Activated naive CD8-positive, alpha-beta T cell treated with anti-CD3 and anti-CD28 coated beads, Interleukin-2, amount 10 ng/mL, durations not matched to agents 7 days and 5 days (primary cell): ENCODE measurements at regions not wholly inside any gene's neighbourhood (a gene's known extent, or its start where the extent isn't known, plus 50 kb on each side); places are given as distances from the start of the nearest gene placed in this dataset.

ENCODE experiments used
- ATAC-seq: fragments of 150-1000 bp; cut with Tn5 transposase; one replicate; pipeline ENCODE4 v1.10.0; 2021; ENCODE audit warnings: low read depth, moderate library complexity
- POLR2A ChIA-PET: fragments of 350-600 bp; sonication (Branson Sonifier 250); formaldehyde crosslinking; loops from one replicate; lab custom pipeline; 2021; ENCODE audit warnings: antibody characterized with exemption; lab: Charles Lee
- DNase-seq: peaks from one replicate; pipeline ENCODE4 v3.0.0; 2021
- H3K27ac Mint-ChIP-seq: one replicate; pipeline ENCODE4 v1.8.0; 2022; ENCODE audit warnings: mild to moderate bottlenecking, mixed read lengths
- H3K27me3 Mint-ChIP-seq: one replicate; pipeline ENCODE4 v1.8.0; 2022; ENCODE audit warnings: mild to moderate bottlenecking, moderate library complexity, mixed read lengths
- H3K36me3 Mint-ChIP-seq: one replicate; pipeline ENCODE4 v1.8.0; 2021; ENCODE audit warnings: mild to moderate bottlenecking, mixed read lengths
- H3K4me1 Mint-ChIP-seq: one replicate; pipeline ENCODE4 v1.8.0; 2021; ENCODE audit warnings: mixed read lengths
- H3K4me3 Mint-ChIP-seq: one replicate; pipeline ENCODE4 v1.8.0; 2022; ENCODE audit warnings: mild to moderate bottlenecking, moderate library complexity, mixed read lengths
- H3K9me3 Mint-ChIP-seq: one replicate; pipeline ENCODE4 v1.8.0; 2021; ENCODE audit warnings: mixed read lengths

GRCh38 chr13:86653009-86653408 is 853.8 kb upstream of the SLITRK6 start:
- H3K9me3 Mint-ChIP-seq: peaks cover 3% of the 10 kb centered on the region
- no peak overlapping the region for H3K4me3 Mint-ChIP-seq
- ATAC-seq (no peak), DNase-seq (no peak)
- no peak overlapping the region for H3K27ac Mint-ChIP-seq
- POLR2A ChIA-PET: no interaction called here
- no peaks in the 10 kb centered on the region for H3K27me3 Mint-ChIP-seq
- H3K36me3 Mint-ChIP-seq: no peaks in the 10 kb centered on the region
- no peaks in the 10 kb centered on the region for H3K4me1 Mint-ChIP-seq

GRCh38 chr13:86655561-86655960 is 856.3 kb upstream of the SLITRK6 start:
- DNase-seq: no peak
- no peak overlapping the region for H3K27ac Mint-ChIP-seq
- H3K4me3 Mint-ChIP-seq: no peak overlapping the region
- H3K4me1 Mint-ChIP-seq: no peaks in the 10 kb centered on the region
- H3K9me3 Mint-ChIP-seq: peaks cover 3% of the 10 kb centered on the region
- no peak for ATAC-seq
- H3K27me3 Mint-ChIP-seq: no peaks in the 10 kb centered on the region
- no peaks in the 10 kb centered on the region for H3K36me3 Mint-ChIP-seq
- POLR2A ChIA-PET: no interaction called here

DNA sequence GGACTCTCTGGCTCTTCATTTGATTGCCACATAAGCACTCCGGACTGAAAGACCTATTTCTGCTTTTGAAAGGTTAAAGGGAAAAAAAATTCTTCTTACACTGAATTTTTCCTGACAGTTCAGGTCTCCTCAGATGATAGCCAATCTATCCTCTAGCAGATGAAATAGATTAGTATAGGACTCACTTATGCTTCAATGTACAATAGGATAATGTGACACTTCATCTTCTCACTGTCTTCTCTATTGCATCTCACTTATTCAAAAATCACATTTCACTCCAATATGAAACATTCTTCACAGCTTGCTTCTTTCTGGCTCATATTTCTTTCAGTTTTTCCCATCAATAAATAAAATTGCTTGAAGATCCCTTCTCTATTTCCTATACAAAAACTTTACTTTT is 860.9 kb upstream of the SLITRK6 start:
- no peaks in the 10 kb centered on the region for H3K4me1 Mint-ChIP-seq
- no peaks in the 10 kb centered on the region for H3K36me3 Mint-ChIP-seq
- POLR2A ChIA-PET: no interaction called here
- H3K27ac Mint-ChIP-seq: no peak overlapping the region
- H3K27me3 Mint-ChIP-seq: no peaks in the 10 kb centered on the region
- no peak for ATAC-seq
- no peak for DNase-seq
- peaks cover 6% of the 10 kb centered on the region for H3K9me3 Mint-ChIP-seq
- no peak overlapping the region for H3K4me3 Mint-ChIP-seq

DNA sequence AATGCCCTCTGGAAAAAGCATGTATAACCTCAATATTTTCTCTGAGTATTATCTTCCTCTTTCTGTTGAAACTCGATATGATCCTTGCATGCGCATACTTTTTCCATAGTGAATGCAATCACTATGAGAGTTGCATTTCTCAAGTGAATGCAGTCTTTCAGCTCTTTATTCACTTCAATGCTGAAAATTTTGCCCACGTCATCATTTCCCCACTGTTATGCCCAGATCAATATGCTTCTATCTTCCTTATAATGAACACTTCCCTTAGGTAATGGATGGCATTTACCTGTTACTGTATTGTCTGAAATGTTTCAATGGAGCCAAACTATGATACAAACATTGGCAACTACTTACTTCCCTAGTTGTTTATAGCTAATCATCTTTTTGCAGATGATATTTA is 866.6 kb upstream of the SLITRK6 start:
- Mint-ChIP-seq H3K27ac (no peak overlapping the region), H3K36me3 (no peaks in the 10 kb centered on the region), H3K27me3 (no peaks in the 10 kb centered on the region), H3K4me1 (no peaks in the 10 kb centered on the region), H3K4me3 (no peak overlapping the region), H3K9me3 (peaks cover 12% of the 10 kb centered on the region)
- DNase-seq (no peak), ATAC-seq (no peak)
- POLR2A ChIA-PET: no interaction called here

DNA sequence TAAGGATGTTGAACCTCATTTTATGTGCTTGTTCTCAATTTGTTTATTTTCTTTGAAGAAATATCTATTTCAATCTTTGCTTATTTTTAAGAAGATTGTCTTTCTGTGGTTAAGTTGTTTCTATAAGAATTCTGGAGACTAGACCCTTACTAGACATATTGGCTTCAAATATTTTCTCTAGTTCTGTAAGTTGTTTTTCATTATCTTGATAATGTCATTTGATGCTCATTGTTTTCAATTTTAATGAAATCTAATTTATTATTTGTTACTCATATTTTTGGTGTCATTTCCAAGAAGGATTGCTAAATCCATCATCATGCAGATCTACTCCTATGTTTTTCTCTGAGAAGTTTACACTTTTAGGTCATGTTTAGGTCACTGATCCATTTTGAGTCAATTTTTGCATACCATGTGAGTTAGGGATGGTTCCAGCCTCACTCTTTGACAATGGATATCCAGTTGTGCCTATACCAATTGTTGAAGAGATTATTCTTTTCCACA is 874.8 kb upstream of the SLITRK6 start:
- H3K27ac Mint-ChIP-seq: no peak overlapping the region
- no peaks in the 10 kb centered on the region for H3K4me1 Mint-ChIP-seq
- no peaks in the 10 kb centered on the region for H3K27me3 Mint-ChIP-seq
- ATAC-seq: no peak
- H3K4me3 Mint-ChIP-seq: no peak overlapping the region
- no peak for DNase-seq
- H3K36me3 Mint-ChIP-seq: no peaks in the 10 kb centered on the region
- peaks cover 4% of the 10 kb centered on the region for H3K9me3 Mint-ChIP-seq
- POLR2A ChIA-PET: no interaction called here

DNA sequence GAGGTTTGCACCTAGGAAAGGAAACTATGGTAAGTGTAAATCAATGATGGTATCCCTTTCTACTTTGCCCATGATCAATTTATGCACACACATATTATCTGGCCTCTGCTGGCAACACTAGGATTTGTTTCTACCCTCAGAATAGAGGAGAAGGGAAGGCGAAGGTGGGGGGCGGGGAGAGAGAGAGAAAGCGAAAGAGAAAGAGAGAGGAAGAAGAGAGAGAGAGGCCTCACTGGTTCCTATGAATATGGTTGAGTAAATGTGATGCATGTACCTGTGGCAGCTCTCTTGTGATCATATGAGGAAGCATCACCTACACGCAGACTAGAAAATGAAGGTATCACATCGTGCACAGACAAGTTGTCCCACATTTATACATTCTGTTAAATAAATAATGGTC is 882.0 kb upstream of the SLITRK6 start:
- Mint-ChIP-seq H3K9me3 (peaks cover 9% of the 10 kb centered on the region), H3K27me3 (no peaks in the 10 kb centered on the region), H3K4me1 (no peaks in the 10 kb centered on the region), H3K4me3 (no peak overlapping the region), H3K27ac (no peak overlapping the region), H3K36me3 (no peaks in the 10 kb centered on the region)
- DNase-seq (no peak), ATAC-seq (no peak)
- POLR2A ChIA-PET: no interaction called here

DNA sequence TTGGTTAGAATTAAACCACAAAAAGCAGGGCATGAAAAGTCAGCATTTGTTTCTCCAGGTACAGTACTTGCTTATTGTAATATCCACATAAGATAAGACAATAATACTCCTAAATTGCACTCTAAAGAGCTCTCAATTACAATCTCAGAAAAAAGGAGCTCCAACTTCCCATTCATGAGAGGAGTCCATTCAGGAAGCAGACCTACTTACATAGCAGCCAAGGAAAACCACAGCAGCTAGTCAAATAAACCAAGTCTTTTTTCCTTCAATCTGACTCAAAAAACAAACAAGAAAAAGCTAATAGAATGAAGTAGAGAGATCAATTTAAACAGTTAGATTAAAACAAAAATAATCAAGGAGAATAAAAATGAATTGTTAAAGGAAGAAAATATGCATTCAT is 885.2 kb upstream of the SLITRK6 start:
- Mint-ChIP-seq H3K9me3 (peaks cover 9% of the 10 kb centered on the region), H3K4me1 (no peaks in the 10 kb centered on the region), H3K4me3 (no peak overlapping the region), H3K27ac (no peak overlapping the region), H3K27me3 (no peaks in the 10 kb centered on the region), H3K36me3 (no peaks in the 10 kb centered on the region)
- ATAC-seq: no peak
- DNase-seq: no peak
- POLR2A ChIA-PET: no interaction called here

- DNase-seq (no peak), ATAC-seq (no peak)
- H3K36me3 Mint-ChIP-seq: no peaks in the 10 kb centered on the region
- H3K4me1 Mint-ChIP-seq: no peaks in the 10 kb centered on the region
- H3K27ac Mint-ChIP-seq: no peak overlapping the region
- POLR2A ChIA-PET: no interaction called here
- peaks cover 2% of the 10 kb centered on the region for H3K9me3 Mint-ChIP-seq
- H3K27me3 Mint-ChIP-seq: no peaks in the 10 kb centered on the region
- H3K4me3 Mint-ChIP-seq: no peak overlapping the region
These were observed 890.7 kb upstream of the SLITRK6 start for GRCh38 chr13:86689911-86690310.

DNA sequence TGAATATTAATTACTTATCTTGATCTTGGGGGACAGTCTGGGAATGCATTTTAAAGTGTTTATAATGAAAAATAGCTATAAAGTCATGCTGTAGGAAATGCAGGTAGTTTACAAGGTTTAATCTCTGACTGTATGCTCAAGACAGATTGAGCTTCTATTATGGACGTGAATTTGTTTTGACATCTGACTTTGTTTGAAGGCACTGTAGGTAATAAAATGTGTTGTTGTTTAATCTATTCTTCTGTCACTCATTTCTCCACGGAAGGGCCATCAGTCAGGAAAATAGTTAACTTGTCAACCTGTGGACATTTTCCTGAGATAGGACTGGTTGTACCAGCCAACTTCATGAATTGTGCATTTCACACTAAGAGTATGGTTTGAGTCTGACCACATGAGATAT is 893.1 kb upstream of the SLITRK6 start:
- no peak overlapping the region for H3K27ac Mint-ChIP-seq
- POLR2A ChIA-PET: no interaction called here
- peaks cover 4% of the 10 kb centered on the region for H3K9me3 Mint-ChIP-seq
- no peaks in the 10 kb centered on the region for H3K27me3 Mint-ChIP-seq
- DNase-seq (no peak), ATAC-seq (no peak)
- no peaks in the 10 kb centered on the region for H3K4me1 Mint-ChIP-seq
- H3K36me3 Mint-ChIP-seq: no peaks in the 10 kb centered on the region
- H3K4me3 Mint-ChIP-seq: no peak overlapping the region

DNA sequence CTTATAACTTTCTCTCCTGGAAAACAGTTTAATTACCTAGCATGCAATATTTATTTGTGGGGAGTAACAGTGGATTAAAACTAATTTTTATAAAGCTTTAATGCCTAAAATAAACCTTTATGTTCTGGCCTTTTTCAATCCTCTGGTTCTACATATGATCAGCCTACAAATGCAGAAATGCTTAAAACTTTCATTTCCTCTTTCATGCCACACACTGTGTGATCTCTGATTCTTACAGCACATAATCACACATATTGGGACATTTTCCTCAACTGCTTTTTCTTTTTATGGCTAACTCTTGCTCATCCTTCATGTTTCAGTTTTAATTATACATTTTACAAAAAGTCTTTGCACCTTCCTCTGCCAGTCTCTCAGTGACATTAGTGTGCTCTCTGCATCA is 910.8 kb upstream of the SLITRK6 start:
- no peak overlapping the region for H3K4me3 Mint-ChIP-seq
- no peaks in the 10 kb centered on the region for H3K9me3 Mint-ChIP-seq
- no peak overlapping the region for H3K27ac Mint-ChIP-seq
- DNase-seq: no peak
- H3K36me3 Mint-ChIP-seq: no peaks in the 10 kb centered on the region
- no peaks in the 10 kb centered on the region for H3K4me1 Mint-ChIP-seq
- POLR2A ChIA-PET: no interaction called here
- no peaks in the 10 kb centered on the region for H3K27me3 Mint-ChIP-seq
- ATAC-seq: no peak

- Mint-ChIP-seq H3K27me3 (no peaks in the 10 kb centered on the region), H3K4me1 (no peaks in the 10 kb centered on the region), H3K4me3 (no peak overlapping the region), H3K9me3 (no peaks in the 10 kb centered on the region), H3K36me3 (no peaks in the 10 kb centered on the region), H3K27ac (no peak overlapping the region)
- ATAC-seq: no peak
- POLR2A ChIA-PET: no interaction called here
- DNase-seq: no peak
These were observed 911.7 kb upstream of the SLITRK6 start for GRCh38 chr13:86710896-86711295.

- DNase-seq (no peak), ATAC-seq (no peak)
- H3K9me3 Mint-ChIP-seq: peaks cover 3% of the 10 kb centered on the region
- no peaks in the 10 kb centered on the region for H3K36me3 Mint-ChIP-seq
- no peak overlapping the region for H3K4me3 Mint-ChIP-seq
- H3K27me3 Mint-ChIP-seq: no peaks in the 10 kb centered on the region
- no peaks in the 10 kb centered on the region for H3K4me1 Mint-ChIP-seq
- no peak overlapping the region for H3K27ac Mint-ChIP-seq
- POLR2A ChIA-PET: no interaction called here
These were observed 915.3 kb upstream of the SLITRK6 start for GRCh38 chr13:86714495-86714894.

DNA sequence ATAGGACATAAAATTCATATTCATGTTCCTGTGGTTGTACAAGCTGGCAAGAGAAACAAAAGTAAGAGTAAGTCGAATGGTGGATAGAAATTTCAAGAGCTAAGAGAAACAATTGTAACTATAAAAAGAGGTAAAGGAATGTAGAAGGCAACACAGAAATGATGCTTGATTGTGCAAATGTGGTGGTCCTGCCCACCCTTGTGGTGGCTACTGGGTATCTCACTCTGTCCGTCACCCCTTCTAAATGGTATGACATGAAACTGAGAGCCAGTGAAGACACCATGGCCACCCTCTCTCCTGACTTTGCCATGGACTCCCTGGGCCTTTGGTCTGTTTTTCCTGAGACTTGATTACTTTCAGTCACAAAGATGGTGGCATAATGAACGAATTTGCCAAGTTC is 925.9 kb upstream of the SLITRK6 start:
- no peak for DNase-seq
- POLR2A ChIA-PET: no interaction called here
- Mint-ChIP-seq H3K27me3 (no peaks in the 10 kb centered on the region), H3K27ac (no peak overlapping the region), H3K36me3 (no peaks in the 10 kb centered on the region), H3K4me3 (no peak overlapping the region), H3K9me3 (peaks cover 5% of the 10 kb centered on the region), H3K4me1 (no peaks in the 10 kb centered on the region)
- ATAC-seq: no peak

DNA sequence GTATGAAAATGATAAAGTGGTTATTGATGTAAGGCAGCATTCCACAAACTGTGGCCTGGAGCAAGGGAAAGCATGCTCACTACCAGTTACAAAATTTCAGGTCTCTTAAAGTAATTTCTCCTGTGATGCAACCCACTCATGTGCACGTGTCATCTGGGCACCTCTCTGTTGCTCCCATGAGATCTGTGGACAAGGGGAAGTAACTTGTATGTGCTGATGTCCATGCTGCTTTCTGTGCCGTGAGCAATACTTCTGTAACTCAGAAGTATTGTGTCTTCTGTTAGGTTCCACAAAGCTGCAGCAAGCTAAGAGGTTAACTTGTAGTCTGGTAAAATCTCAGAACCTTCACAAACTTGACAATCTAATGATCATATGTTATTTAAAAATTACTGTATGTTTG is 930.0 kb upstream of the SLITRK6 start:
- ATAC-seq: no peak
- H3K9me3 Mint-ChIP-seq: peaks cover 7% of the 10 kb centered on the region
- no peaks in the 10 kb centered on the region for H3K36me3 Mint-ChIP-seq
- no peaks in the 10 kb centered on the region for H3K27me3 Mint-ChIP-seq
- POLR2A ChIA-PET: no interaction called here
- no peak overlapping the region for H3K4me3 Mint-ChIP-seq
- no peak for DNase-seq
- H3K27ac Mint-ChIP-seq: no peak overlapping the region
- no peaks in the 10 kb centered on the region for H3K4me1 Mint-ChIP-seq

DNA sequence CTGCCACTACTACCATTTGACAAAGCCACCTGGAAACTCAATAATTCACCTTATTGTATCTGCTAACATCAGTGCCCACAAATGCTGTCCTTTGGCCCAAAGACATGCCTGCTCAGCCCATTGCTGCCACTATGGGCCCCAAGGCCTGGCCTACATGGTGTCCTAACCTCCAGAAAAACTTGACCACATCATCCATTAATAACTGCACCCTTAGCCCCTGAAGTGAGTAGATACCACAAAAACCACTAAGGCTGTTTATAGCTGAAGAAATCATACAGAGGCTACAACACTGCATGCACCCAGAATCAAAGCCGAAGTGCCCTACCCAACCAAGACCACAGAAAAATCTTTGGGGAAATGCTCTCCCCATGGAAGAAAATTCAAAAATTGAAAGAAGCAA is 932.8 kb upstream of the SLITRK6 start:
- ATAC-seq: no peak
- Mint-ChIP-seq H3K27me3 (no peaks in the 10 kb centered on the region), H3K9me3 (peaks cover 7% of the 10 kb centered on the region), H3K4me3 (no peak overlapping the region), H3K36me3 (no peaks in the 10 kb centered on the region), H3K27ac (no peak overlapping the region), H3K4me1 (no peaks in the 10 kb centered on the region)
- POLR2A ChIA-PET: no interaction called here
- no peak for DNase-seq
